Panc1 (cell line): ENCODE measurements at regions not wholly inside any gene's neighbourhood (a gene's known extent, or its start where the extent isn't known, plus 50 kb on each side); places are given as distances from the start of the nearest gene placed in this dataset.

Source experiments
- ATAC-seq: fragments of 200-7000 bp; cut with Tn5 transposase; 2 replicates; pipeline ENCODE4 v1.9.1; 2020; ENCODE audit warnings: mild to moderate bottlenecking, moderate library complexity
- BruUV-seq: library from RNA; stranded (reverse); fragments of 400-500 nt; replicated peaks from 2 replicates; lab custom pipeline; 2021; lab: Mats Ljungman, UMichigan
- CTCF ChIA-PET: fragments of 300-600 bp; sonication (Branson Sonifier 250); formaldehyde crosslinking; loops from one replicate; lab custom pipeline; 2022; ENCODE audit warnings: antibody characterized with exemption; lab: Charles Lee
- POLR2A ChIA-PET: fragments of 300-600 bp; sonication (Branson Sonifier 250); formaldehyde crosslinking; loops from one replicate; lab custom pipeline; 2022; ENCODE audit warnings: antibody characterized with exemption; lab: Charles Lee
- DNase-seq: peaks from one replicate; pipeline ENCODE4 v3.0.0-alpha.2; 2010; ENCODE audit warnings: low read depth, low spot score
- H3K27ac ChIP-seq: 2 replicates; pipeline ENCODE4 v1.5.1; 2011; ENCODE audit warnings: mild to moderate bottlenecking, low read length, inconsistent platforms
- H3K27me3 ChIP-seq: fragments of 200-500 bp; sonication (Bioruptor generic); 2 replicates; pipeline ENCODE4 v1.6.0; 2014; ENCODE audit warnings: low read length, inconsistent platforms; ENCODE audit not compliant: control insufficient read depth, insufficient read depth
- H3K36me3 ChIP-seq: fragments of 200-500 bp; sonication (Bioruptor generic); 2 replicates; pipeline ENCODE4 v1.5.1; 2014; ENCODE audit warnings: inconsistent platforms, mild to moderate bottlenecking, low read length, moderate library complexity; ENCODE audit not compliant: control insufficient read depth, insufficient read depth
- H3K4me1 ChIP-seq: 2 replicates; pipeline ENCODE4 v1.5.1; 2011; ENCODE audit warnings: inconsistent platforms, mild to moderate bottlenecking, low read length, moderate library complexity; ENCODE audit not compliant: control insufficient read depth, insufficient read depth
- H3K4me3 ChIP-seq, 2 experiments: 2 replicates each; pipeline ENCODE4 v1.5.1; 2011 to 2012; ENCODE audit warnings: low read depth in 2 of 2, low read length in 2 of 2, mild to moderate bottlenecking in 2 of 2, inconsistent platforms in 1 of 2, moderate library complexity in 1 of 2
- H3K9me3 ChIP-seq: fragments of 200-500 bp; sonication (Bioruptor generic); 2 replicates; pipeline ENCODE4 v1.5.1; 2014; ENCODE audit warnings: low read depth, mild to moderate bottlenecking, inconsistent platforms, low read length, moderate library complexity; ENCODE audit not compliant: control insufficient read depth, insufficient read depth
- POLR2AphosphoS5 ChIP-seq: IDR thresholded peaks from 2 replicates; pipeline ENCODE4 v1.6.1; 2012; ENCODE audit warnings: mild to moderate bottlenecking, low read depth, low read length, moderate library complexity
- SIN3A ChIP-seq: IDR thresholded peaks from 2 replicates; pipeline ENCODE4 v1.6.1; 2012; ENCODE audit warnings: low read depth, mild to moderate bottlenecking, low read length, moderate library complexity, borderline replicate concordance; ENCODE audit not compliant: insufficient read depth
- TCF7L2 ChIP-seq: IDR thresholded peaks from 2 replicates; pipeline ENCODE4 v1.6.1; 2011; ENCODE audit warnings: mild to moderate bottlenecking, low read depth, low read length, inconsistent platforms
- in situ Hi-C: cut with HindIII; loops from 2 replicates; pipeline ENCODE4 v1.10.0; 2016; ENCODE audit warnings: low sequenced_read_pairs, low pct_unique_long_range_greater_than_20kb
- intact Hi-C: fragments of 100-400 bp; cut with micrococcal nuclease; formaldehyde crosslinking; loops from one replicate; pipeline ENCODE4 v1.10.0; 2022; ENCODE audit not compliant: unreplicated experiment
- TF ChIP-seq, protein P1 (sequence below): fragments of 450-650 bp; IDR thresholded peaks from 2 replicates; pipeline ENCODE4 v1.5.1; 2017; ENCODE audit warnings: mild to moderate bottlenecking
- TF ChIP-seq, protein P2 (sequence below), 2 experiments: IDR thresholded peaks; 2 replicates each; pipeline ENCODE4 v1.6.1; 2011 to 2012; ENCODE audit warnings: low read depth in 2 of 2, control low read depth in 1 of 2, low read length in 1 of 2, mild to moderate bottlenecking in 1 of 2, moderate library complexity in 1 of 2; ENCODE audit not compliant: insufficient read depth in 1 of 2

DNA sequence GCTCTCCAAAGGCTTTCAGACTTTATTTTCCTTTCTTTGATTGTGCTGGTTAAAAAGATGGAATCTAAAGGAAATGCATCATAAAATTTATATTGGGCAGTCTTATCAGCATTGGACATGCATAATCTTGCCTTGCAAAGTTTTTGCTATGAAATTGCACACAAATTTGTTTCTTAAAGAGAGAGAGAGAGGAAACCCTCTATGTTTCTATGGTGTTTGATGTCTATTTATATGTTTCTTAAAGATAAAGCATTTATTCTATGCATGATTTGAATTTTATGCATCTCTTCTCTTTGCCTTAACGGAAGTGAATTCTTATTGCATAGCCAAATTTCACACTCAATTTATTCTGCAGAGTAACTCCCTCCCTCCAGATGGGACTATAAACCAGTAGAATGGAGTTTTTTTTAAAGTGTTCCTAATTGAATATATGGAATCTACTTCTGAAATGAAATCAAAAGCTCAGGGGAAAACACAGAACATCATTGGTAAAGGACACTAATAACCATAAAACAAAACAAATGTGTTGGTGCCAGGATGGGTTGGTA lies 83.5 kb upstream of the PPARGC1A start:
- TF ChIP-seq SIN3A (no peak), POLR2AphosphoS5 (no peak), TCF7L2 (no peak)
- TF ChIP-seq, protein P1, sequence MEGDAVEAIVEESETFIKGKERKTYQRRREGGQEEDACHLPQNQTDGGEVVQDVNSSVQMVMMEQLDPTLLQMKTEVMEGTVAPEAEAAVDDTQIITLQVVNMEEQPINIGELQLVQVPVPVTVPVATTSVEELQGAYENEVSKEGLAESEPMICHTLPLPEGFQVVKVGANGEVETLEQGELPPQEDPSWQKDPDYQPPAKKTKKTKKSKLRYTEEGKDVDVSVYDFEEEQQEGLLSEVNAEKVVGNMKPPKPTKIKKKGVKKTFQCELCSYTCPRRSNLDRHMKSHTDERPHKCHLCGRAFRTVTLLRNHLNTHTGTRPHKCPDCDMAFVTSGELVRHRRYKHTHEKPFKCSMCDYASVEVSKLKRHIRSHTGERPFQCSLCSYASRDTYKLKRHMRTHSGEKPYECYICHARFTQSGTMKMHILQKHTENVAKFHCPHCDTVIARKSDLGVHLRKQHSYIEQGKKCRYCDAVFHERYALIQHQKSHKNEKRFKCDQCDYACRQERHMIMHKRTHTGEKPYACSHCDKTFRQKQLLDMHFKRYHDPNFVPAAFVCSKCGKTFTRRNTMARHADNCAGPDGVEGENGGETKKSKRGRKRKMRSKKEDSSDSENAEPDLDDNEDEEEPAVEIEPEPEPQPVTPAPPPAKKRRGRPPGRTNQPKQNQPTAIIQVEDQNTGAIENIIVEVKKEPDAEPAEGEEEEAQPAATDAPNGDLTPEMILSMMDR = no peak
- TF ChIP-seq, protein P2, sequence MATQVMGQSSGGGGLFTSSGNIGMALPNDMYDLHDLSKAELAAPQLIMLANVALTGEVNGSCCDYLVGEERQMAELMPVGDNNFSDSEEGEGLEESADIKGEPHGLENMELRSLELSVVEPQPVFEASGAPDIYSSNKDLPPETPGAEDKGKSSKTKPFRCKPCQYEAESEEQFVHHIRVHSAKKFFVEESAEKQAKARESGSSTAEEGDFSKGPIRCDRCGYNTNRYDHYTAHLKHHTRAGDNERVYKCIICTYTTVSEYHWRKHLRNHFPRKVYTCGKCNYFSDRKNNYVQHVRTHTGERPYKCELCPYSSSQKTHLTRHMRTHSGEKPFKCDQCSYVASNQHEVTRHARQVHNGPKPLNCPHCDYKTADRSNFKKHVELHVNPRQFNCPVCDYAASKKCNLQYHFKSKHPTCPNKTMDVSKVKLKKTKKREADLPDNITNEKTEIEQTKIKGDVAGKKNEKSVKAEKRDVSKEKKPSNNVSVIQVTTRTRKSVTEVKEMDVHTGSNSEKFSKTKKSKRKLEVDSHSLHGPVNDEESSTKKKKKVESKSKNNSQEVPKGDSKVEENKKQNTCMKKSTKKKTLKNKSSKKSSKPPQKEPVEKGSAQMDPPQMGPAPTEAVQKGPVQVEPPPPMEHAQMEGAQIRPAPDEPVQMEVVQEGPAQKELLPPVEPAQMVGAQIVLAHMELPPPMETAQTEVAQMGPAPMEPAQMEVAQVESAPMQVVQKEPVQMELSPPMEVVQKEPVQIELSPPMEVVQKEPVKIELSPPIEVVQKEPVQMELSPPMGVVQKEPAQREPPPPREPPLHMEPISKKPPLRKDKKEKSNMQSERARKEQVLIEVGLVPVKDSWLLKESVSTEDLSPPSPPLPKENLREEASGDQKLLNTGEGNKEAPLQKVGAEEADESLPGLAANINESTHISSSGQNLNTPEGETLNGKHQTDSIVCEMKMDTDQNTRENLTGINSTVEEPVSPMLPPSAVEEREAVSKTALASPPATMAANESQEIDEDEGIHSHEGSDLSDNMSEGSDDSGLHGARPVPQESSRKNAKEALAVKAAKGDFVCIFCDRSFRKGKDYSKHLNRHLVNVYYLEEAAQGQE (IDR thresholded peaks at IDR 0.05; ENCODE audit: insufficient read depth in 1 of 2, low read depth in 2 of 2, low read length in 1 of 2) = no peak
- BruUV-seq = no TSS peak
- no peaks in the 10 kb centered on the region for H3K4me1 ChIP-seq
- no peaks in the 10 kb centered on the region for H3K27me3 ChIP-seq
- H3K9me3 ChIP-seq = no peaks in the 10 kb centered on the region
- ChIA-PET POLR2A (no interaction called here), CTCF (no interaction called here)
- no peak overlapping the region for H3K27ac ChIP-seq
- H3K36me3 ChIP-seq = no peaks in the 10 kb centered on the region
- H3K4me3 ChIP-seq = no peak overlapping the region
- ATAC-seq = no peak
- in situ Hi-C loops = no loop called here
- DNase-seq = no peak
- intact Hi-C loops = no loop called here

DNA sequence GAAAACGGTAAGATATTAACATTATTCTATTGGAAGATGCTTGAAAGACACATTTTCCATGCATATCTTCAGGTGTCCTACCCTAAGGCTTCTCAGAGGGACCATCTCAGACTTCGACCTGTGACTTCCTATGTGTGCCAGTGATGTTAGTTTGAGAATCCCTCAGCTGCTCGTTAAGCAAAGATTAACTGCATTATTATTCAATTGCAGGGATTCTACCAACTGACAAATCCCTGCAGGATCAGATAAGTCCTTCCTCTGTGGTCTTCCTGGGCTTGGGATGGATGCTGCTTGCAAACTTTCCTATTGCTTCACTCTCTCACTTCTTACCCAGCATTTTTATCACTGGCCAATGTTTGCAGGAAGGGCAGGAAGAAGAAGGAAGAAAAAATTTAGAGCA lies 83.0 kb upstream of the PPARGC1A start:
- Histone ChIP-seq H3K27me3 (no peaks in the 10 kb centered on the region), H3K36me3 (no peaks in the 10 kb centered on the region), H3K4me3 (no peak overlapping the region), H3K4me1 (no peaks in the 10 kb centered on the region), H3K9me3 (no peaks in the 10 kb centered on the region), H3K27ac (no peak overlapping the region)
- TF ChIP-seq, protein P1 = no peak
- TF ChIP-seq, protein P2 (IDR thresholded peaks at IDR 0.05; ENCODE audit: insufficient read depth in 1 of 2, low read depth in 2 of 2, low read length in 1 of 2) = no peak
- TF ChIP-seq TCF7L2 = no peak
- no peak for TF ChIP-seq SIN3A
- no peak for TF ChIP-seq POLR2AphosphoS5
- BruUV-seq = no TSS peak
- ATAC-seq (no peak), DNase-seq (no peak)
- POLR2A ChIA-PET = no interaction called here
- intact Hi-C loops (no loop called here), in situ Hi-C loops (no loop called here)
- CTCF ChIA-PET = no interaction called here
